Posterior vena cava (tissue), 2 donors: ENCODE measurements at regions not wholly inside any gene's neighbourhood (a gene's known extent, or its start where the extent isn't known, plus 50 kb on each side); places are given as distances from the start of the nearest gene placed in this dataset.

Experiments
- DNase-seq: peaks from one replicate; pipeline ENCODE4 v3.0.0-alpha.2; 2020; ENCODE audit warnings: low spot score
- intact Hi-C, 2 donors: fragments of 100-400 bp; cut with DNase I; formaldehyde crosslinking; loops; one replicate each; pipeline versions ENCODE4 v1.14.1 to v1.14.2; 2022 to 2023
- donor health status: DM: yes; HTN: yes; CAD: no.
- donor health status: DM: yes; HTN: yes; CAD: no.

DNA sequence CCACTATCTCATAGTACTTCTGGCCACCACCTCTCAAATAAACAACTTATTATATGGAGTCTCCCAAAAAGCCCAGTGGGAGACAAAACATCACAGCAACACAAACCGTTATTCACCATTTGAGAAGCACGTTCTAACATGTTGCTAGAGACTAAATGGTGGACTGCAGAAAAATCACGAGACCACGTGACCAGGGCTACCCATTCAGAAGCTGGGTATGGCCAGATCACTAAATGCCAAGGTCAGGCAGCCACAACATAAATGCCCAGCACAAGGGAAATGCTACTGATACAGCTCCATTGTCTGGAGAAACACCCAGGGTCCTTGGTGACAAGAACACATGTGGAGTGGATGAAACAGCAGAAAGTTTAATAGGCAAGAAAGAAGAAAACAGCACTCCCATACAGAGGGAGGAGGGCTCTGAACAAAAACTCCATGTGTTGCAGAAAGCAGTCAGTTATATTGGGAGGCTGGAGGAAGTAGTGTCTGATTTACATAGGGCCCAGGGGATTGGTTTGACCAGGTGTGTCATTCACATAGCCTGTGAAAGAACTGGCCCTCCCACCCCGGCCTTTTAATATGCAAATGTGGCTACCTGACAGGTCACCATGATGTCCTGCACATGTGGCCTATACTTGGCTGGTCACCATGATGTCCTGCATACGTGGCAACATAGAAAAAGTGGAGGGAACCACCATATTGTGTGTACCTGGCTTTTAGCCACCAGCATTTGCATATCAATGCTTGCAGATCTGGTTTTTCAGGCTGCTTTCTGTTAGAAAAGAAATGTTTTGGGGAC, 97.2 kb downstream of the TRIM36 start:
- no peak for DNase-seq
- intact Hi-C loops: no loop called here

- intact Hi-C loops: no loop called here
These were observed 99.0 kb downstream of the TRIM36 start for GRCh38 chr5:115070737-115071136.

GRCh38 chr5:115069087-115069968, 100.4 kb downstream of the TRIM36 start:
- intact Hi-C loops: no loop called here
- DNase-seq: no peak

More at GRCh38 chr5:115070737-115071136, 99.0 kb downstream of the TRIM36 start:
- no peak for DNase-seq

DNA sequence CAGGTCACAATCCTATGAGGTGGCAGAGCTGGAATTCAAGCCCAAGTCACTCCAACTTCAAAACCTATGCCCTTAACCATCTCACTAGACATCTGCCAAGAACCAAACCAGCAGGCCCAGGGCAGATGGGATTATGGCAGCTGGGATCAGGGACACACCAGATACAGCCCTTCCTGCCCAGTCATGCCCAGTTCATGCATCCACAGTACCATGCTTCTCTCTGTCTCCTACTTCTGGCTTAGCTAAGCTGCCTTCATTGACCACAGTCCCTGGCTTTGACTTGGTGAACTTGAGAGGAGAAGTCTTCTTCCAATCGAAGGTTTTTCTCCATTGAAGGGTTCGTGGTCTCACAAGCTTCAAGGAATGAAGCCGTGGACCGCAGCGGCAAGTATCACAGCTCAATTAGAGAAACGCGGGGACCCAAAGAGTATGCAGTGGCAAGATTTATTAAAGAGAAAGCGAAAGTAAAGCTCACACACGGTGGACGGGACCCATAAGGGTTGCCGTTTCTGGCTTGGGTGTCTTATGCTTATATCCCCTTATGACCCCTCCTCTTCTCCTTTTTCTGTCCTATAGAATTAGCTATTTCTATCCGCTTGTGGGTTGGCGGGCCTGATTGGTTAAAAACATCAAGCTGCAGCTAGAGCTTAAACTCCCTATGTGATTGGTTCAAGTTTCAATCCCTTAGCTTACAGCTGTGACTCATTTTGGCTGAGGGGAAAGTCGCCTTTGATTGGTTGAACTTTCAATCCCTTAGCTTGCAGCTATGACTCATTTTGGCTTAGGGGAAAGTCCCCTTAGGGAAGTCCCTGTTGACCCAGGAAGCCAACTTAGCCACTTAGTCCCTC, 101.2 kb downstream of the TRIM36 start:
- intact Hi-C loops: no loop called here
- DNase-seq: no peak

DNA sequence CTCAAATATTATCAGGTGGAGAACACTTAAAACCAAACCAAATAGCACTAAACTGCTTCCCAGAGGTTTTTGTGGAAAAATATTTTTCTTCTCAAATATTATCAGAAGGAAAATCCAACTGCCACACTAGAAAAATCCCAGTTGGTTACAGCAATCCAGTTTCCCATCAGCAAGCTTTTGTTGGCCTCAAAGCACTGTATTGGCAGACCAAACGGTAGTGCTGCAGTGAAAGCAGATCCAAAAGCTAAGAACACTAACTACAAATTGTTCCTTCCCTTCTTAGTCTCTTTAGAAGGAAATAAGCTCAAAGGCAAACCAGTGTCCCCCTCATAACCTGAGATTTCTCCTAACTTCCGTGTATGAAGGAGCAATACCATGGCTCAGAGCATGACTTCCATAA, 105.3 kb downstream of the TRIM36 start:
- intact Hi-C loops: no loop called here

DNA sequence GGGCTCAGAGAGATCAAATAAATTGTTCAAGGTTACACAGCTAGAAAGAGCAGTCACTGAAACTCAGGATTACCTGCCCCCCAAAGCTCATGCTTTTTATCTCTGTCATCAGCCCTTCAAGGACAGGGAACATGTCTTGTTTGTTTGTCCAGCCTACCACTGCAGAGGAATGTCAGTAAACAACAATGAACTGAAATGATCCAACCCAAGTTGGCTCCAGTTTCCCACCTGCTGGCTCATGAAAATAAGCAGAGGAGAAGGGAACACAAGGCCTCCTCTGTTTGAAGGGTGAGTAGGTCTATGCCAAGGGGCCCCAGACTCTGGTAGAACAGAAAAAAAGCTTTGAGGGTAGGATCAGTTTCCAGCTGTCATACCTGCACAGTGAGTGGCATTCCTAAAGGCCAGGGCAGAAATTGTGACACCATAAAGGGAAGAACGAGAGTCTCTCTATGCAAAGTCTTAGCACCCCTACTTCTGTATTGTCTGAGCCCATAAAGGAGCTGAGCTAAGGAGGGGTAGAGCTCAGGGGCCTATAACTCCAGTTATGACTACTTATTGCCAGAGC, 115.2 kb downstream of the TRIM36 start:
- no peak for DNase-seq
- intact Hi-C loops: no loop called here

More for the DNA sequence above, 105.3 kb downstream of the TRIM36 start:
- no peak for DNase-seq

GRCh38 chr5:115052948-115053347, 116.8 kb downstream of the TRIM36 start:
- intact Hi-C loops: no loop called here
- DNase-seq: no peak

DNA sequence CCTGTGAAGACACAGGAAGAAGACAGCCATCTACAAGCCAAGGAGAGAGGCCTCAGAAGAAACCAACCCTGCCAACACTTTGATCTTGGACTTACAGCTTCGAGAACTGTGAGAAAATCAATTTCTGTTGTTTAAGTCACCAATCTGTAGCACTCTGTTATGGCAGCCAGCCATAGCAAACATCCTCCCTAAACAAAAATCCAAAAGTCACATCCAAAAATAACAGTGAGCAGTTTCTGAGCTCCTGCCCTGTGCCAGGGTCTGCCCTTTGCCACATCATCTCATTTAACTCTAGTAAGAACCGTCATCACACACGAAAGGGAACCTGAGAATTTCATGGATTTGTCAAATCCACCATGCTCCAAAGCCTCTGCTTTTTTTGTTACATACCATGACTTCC, 118.8 kb downstream of the TRIM36 start:
- intact Hi-C loops: no loop called here
- DNase-seq: no peak

GRCh38 chr5:115033861-115034260, 135.8 kb downstream of the TRIM36 start:
- intact Hi-C loops: no loop called here
- DNase-seq: no peak

GRCh38 chr5:115028557-115028956, 141.2 kb downstream of the TRIM36 start:
- intact Hi-C loops: no loop called here
- DNase-seq: no peak

- intact Hi-C loops: no loop called here
- DNase-seq: no peak
These were observed 144.8 kb downstream of the TRIM36 start for GRCh38 chr5:115024922-115025321.

- intact Hi-C loops: no loop called here
- DNase-seq: no peak
These were observed 147.4 kb downstream of the TRIM36 start for GRCh38 chr5:115022303-115022702.

DNA sequence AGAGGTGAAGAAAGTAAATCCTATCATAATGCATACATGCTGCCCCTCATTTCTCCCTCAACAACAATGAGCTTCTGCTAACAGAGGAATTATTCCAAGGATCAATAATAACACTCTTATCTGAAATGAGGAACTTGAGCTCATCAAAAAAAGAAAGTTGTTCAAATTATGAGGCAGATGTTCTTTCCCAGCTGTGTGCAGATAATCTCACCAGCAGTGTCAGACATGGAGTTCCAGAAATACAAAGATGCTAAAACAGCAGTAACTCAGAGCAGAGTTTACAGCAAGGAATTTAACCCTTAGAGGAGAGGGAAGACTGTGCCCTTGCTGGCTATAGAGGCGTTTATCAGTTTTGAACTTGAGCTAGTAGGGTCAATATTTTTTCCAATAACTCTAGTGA, 153.1 kb downstream of the TRIM36 start:
- DNase-seq: no peak
- intact Hi-C loops: no loop called here

DNA sequence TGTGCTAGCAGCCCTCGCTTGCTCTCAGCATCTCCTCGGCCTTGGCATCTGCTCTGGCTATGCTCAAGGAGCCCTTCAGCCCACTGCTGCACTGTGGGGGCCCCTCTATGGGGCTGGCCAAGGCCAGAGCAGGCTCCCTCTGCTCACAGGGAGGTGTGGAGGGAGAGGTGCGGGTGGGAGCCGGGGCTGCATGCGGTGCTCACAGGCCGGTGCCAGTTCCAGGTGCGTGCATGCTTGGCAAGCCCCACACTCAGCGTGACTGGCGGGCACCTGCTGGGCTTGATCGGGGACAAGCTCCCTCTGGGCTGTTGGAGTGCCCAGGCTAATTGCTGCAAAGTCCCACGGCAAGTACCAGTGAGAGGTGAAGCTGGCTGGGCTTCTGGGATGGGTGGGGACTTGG, 170.5 kb downstream of the TRIM36 start:
- intact Hi-C loops: no loop called here
- no peak for DNase-seq

DNA sequence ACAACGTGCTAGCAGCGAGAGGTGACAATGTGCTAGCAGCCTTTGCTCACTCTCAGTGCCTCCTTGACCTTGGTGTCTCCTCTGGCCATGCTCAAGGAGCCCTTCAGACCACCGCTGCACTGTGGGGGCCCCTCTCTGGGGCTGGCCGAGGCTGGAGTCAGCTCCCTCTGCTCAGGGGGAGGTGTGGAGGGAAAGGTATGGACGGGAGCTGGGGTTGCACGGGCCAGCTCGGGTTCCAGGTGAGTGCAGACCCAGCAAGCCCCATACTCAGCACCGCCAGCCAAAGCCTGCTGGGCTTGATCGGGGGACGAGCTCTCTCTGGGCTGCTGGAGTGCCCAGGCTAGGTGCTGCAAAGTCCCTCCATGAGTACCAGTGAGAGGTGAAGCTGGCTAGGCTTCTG, 180.2 kb downstream of the TRIM36 start:
- DNase-seq: no peak
- intact Hi-C loops: no loop called here

DNA sequence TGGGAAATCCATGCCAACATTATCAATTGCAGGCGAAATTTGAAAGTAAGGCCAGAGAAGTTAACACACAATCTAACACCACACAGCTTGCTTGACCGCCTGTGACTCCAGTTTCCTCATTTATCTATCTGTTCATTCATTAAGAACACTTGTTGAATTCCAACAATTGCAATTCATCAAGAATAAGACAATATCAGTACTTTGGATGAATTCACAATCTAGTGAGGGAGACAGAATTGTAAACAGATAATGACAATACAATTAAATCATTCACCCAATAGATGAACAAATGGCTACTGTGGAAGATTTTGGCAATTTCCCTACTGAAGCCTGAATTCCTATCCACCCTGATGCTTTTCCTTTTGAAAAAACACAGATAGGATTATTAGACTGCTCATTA, 181.6 kb downstream of the TRIM36 start:
- intact Hi-C loops: no loop called here
- DNase-seq: no peak

DNA sequence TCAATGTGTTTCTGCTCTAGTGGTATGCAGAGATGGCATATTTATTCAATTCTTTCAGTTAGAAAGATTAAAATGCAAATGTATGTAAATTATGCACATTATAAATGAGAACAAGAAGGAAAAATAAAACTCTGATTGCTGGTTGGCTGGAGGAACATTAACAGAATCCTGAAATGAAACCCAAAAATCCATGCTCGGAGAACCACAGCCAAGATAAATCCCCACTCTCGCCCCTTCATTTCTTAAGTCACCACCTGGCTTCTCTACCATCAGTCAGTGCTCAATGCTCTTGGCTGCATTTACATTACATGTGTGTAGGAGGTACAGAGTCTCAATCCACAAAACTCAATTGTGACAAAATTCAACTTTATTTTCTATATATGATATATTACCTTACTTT, 184.9 kb downstream of the TRIM36 start:
- no peak for DNase-seq
- intact Hi-C loops: no loop called here

DNA sequence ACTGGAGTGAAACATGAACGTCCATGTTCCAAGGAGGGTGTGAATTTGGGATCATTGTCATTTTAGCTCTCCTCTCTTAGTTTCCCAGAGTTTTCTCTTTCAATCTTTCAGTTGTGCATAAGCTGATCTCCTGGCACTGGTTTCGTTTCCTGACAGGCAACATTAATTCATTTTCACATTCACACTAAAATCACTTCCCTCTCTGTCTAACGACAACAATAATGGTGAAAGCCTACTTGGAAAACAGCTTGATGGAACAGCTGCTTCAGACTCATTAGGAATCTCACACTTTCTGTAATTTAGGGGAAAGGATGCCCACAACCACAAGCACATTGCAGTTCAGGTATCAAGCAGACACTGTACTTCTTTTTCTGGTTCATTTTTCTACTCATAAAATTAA, 188.6 kb downstream of the TRIM36 start:
- DNase-seq: no peak
- intact Hi-C loops: no loop called here

- DNase-seq: no peak
- intact Hi-C loops: no loop called here
These were observed 191.6 kb downstream of the TRIM36 start for GRCh38 chr5:114977979-114978573.
